Osteoblast (primary cell): ENCODE measurements at regions not wholly inside any gene's neighbourhood (a gene's known extent, or its start where the extent isn't known, plus 50 kb on each side); places are given as distances from the start of the nearest gene placed in this dataset.

Source experiments
- DNase-seq: peaks from one replicate; pipeline ENCODE4 v3.0.0; 2011; ENCODE audit warnings: low spot score, mixed read lengths; ENCODE audit not compliant: insufficient read length; ENCODE audit errors: missing footprints
- H2AFZ ChIP-seq: 2 replicates; pipeline ENCODE4 v1.6.0; 2011; ENCODE audit warnings: mild to moderate bottlenecking, low read length
- H3K27ac ChIP-seq: 2 replicates; pipeline ENCODE4 v1.5.1; 2011; ENCODE audit warnings: mild to moderate bottlenecking, low read depth, low read length, moderate library complexity
- H3K27me3 ChIP-seq: 2 replicates; pipeline ENCODE4 v1.6.0; 2012; ENCODE audit warnings: mild to moderate bottlenecking, control low read depth, inconsistent platforms, low read length, moderate library complexity; ENCODE audit not compliant: insufficient read depth
- H3K36me3 ChIP-seq: 2 replicates; pipeline ENCODE4 v1.5.1; 2011; ENCODE audit warnings: mild to moderate bottlenecking, low read length, control low read depth, moderate library complexity; ENCODE audit not compliant: insufficient read depth
- H3K4me1 ChIP-seq: 2 replicates; pipeline ENCODE4 v1.5.1; 2011; ENCODE audit warnings: mild to moderate bottlenecking, low read length, control low read depth, moderate library complexity; ENCODE audit not compliant: insufficient read depth
- H3K4me2 ChIP-seq: 2 replicates; pipeline ENCODE4 v1.6.0; 2011; ENCODE audit warnings: mild to moderate bottlenecking, low read length; ENCODE audit not compliant: insufficient read depth
- H3K4me3 ChIP-seq: fragments of 200-600 bp; sonication (generic); 3 replicates; pipeline ENCODE4 v1.5.1; 2012; ENCODE audit warnings: mild to moderate bottlenecking, low read length, inconsistent platforms; ENCODE audit not compliant: insufficient read depth
- H3K79me2 ChIP-seq: 2 replicates; pipeline ENCODE4 v1.6.0; 2012; ENCODE audit warnings: mild to moderate bottlenecking, low read length, control low read depth, inconsistent platforms; ENCODE audit not compliant: insufficient read depth
- H3K9me3 ChIP-seq: 2 replicates; pipeline ENCODE4 v1.5.1; 2011; ENCODE audit warnings: low read depth, low read length, control low read depth
- H4K20me1 ChIP-seq: 2 replicates; pipeline ENCODE4 v1.6.0; 2012; ENCODE audit warnings: mild to moderate bottlenecking, low read length, control low read depth; ENCODE audit not compliant: insufficient read depth
- CTCF ChIP-seq: IDR thresholded peaks from 2 replicates; pipeline ENCODE4 v1.5.1; 2011; ENCODE audit warnings: mild to moderate bottlenecking, low read depth, low read length, moderate library complexity; ENCODE audit errors: extremely low read depth

GRCh38 chr3:26271848-26272247, 350.7 kb upstream of the LRRC3B start:
- Histone ChIP-seq H3K4me2 (no peak overlapping the region), H4K20me1 (no peaks in the 10 kb centered on the region), H3K79me2 (no peaks in the 10 kb centered on the region), H3K36me3 (no peaks in the 10 kb centered on the region), H3K27me3 (no peaks in the 10 kb centered on the region), H3K9me3 (peaks cover 5% of the 10 kb centered on the region), H3K4me3 (no peak overlapping the region), H3K4me1 (no peaks in the 10 kb centered on the region), H3K27ac (no peak overlapping the region), H2AFZ (no peak overlapping the region)
- TF ChIP-seq CTCF: no peak
- DNase-seq: no peak

GRCh38 chr3:26273196-26273595, 349.4 kb upstream of the LRRC3B start:
- no peak for TF ChIP-seq CTCF
- Histone ChIP-seq H2AFZ (no peak overlapping the region), H3K4me2 (no peak overlapping the region), H3K4me1 (no peaks in the 10 kb centered on the region), H3K4me3 (no peak overlapping the region), H3K79me2 (no peaks in the 10 kb centered on the region), H3K36me3 (no peaks in the 10 kb centered on the region), H3K27me3 (no peaks in the 10 kb centered on the region), H3K9me3 (peaks cover 5% of the 10 kb centered on the region), H4K20me1 (no peaks in the 10 kb centered on the region), H3K27ac (no peak overlapping the region)
- no peak for DNase-seq

GRCh38 chr3:26279091-26279490, 343.5 kb upstream of the LRRC3B start:
- H3K79me2 ChIP-seq: no peaks in the 10 kb centered on the region
- peaks cover 5% of the 10 kb centered on the region for H3K9me3 ChIP-seq
- DNase-seq: no peak
- H3K27me3 ChIP-seq: no peaks in the 10 kb centered on the region
- H3K4me1 ChIP-seq: no peaks in the 10 kb centered on the region
- no peaks in the 10 kb centered on the region for H4K20me1 ChIP-seq
- H3K4me2 ChIP-seq: no peak overlapping the region
- H3K27ac ChIP-seq: no peak overlapping the region
- no peak overlapping the region for H3K4me3 ChIP-seq
- no peak for TF ChIP-seq CTCF
- H2AFZ ChIP-seq: no peak overlapping the region
- no peaks in the 10 kb centered on the region for H3K36me3 ChIP-seq

- Histone ChIP-seq H3K9me3 (peaks cover 7% of the 10 kb centered on the region), H4K20me1 (no peaks in the 10 kb centered on the region), H3K4me3 (no peak overlapping the region), H2AFZ (no peak overlapping the region), H3K27me3 (no peaks in the 10 kb centered on the region), H3K79me2 (no peaks in the 10 kb centered on the region), H3K36me3 (no peaks in the 10 kb centered on the region), H3K4me2 (no peak overlapping the region), H3K27ac (no peak overlapping the region), H3K4me1 (no peaks in the 10 kb centered on the region)
- DNase-seq: no peak
- TF ChIP-seq CTCF: no peak
Measured at GRCh38 chr3:26280517-26280916, 342.1 kb upstream of the LRRC3B start.
